Activated naive CD4-positive, alpha-beta T cell treated with anti-CD3 and anti-CD28 coated beads, Interleukin-2, amount 50 U/mL, for 72 hours (primary cell): ENCODE measurements at regions not wholly inside any gene's neighbourhood (a gene's known extent, or its start where the extent isn't known, plus 50 kb on each side); places are given as distances from the start of the nearest gene placed in this dataset.
"Not testable (repeated sequence)": the region's sequence is repeated elsewhere in the genome, so short reads cannot be mapped to it uniquely, and the experiment has no call there.

Experiments
- ATAC-seq, 2 donors: fragments of 150-1000 bp; cut with Tn5 transposase; 2 replicates each; pipeline ENCODE4 v1.10.0; 2021; ENCODE audit warnings: mild to moderate bottlenecking in 2 of 2, moderate library complexity in 2 of 2
- DNase-seq, 2 donors: peaks; one replicate each; pipeline ENCODE4 v3.0.0; 2021 to 2022; ENCODE audit warnings: low spot score in 2 of 2
- H3K27ac Mint-ChIP-seq, 2 donors: one replicate each; pipeline ENCODE4 v1.8.0; 2022; ENCODE audit warnings: mild to moderate bottlenecking in 2 of 2, mixed read lengths in 2 of 2
- H3K36me3 Mint-ChIP-seq, 2 donors: one replicate each; pipeline ENCODE4 v1.8.0; 2022; ENCODE audit warnings: mixed read lengths in 2 of 2
- H3K9me3 Mint-ChIP-seq, 2 donors: one replicate each; pipeline ENCODE4 v1.8.0; 2022; ENCODE audit warnings: mixed read lengths in 2 of 2

- no peak for DNase-seq
- H3K36me3 Mint-ChIP-seq = no peaks in the 10 kb centered on the region
- no peak overlapping the region for H3K27ac Mint-ChIP-seq
- ATAC-seq = no peak
- H3K9me3 Mint-ChIP-seq = no peaks in the 10 kb centered on the region
These were observed 904.3 kb downstream of the DIAPH3 start for GRCh38 chr13:59259165-59260000.

- no peak for ATAC-seq
- H3K9me3 Mint-ChIP-seq = peaks cover 0 to 3% of the 10 kb centered on the region in 2 donors
- DNase-seq = no peak
- H3K27ac Mint-ChIP-seq = no peak overlapping the region
- no peaks in the 10 kb centered on the region for H3K36me3 Mint-ChIP-seq
These were observed 901.7 kb downstream of the DIAPH3 start for GRCh38 chr13:59261928-59262488.

- no peak overlapping the region for H3K27ac Mint-ChIP-seq
- H3K9me3 Mint-ChIP-seq = peaks cover 0 to 3% of the 10 kb centered on the region in 2 donors
- no peaks in the 10 kb centered on the region for H3K36me3 Mint-ChIP-seq
- DNase-seq (no peak), ATAC-seq (no peak)
These were observed 900.2 kb downstream of the DIAPH3 start for GRCh38 chr13:59263531-59263930.

GRCh38 chr13:59266478-59267063, 897.2 kb downstream of the DIAPH3 start:
- peaks cover 0 to 3% of the 10 kb centered on the region in 2 donors for H3K9me3 Mint-ChIP-seq

GRCh38 chr13:59269476-59269875, 894.3 kb downstream of the DIAPH3 start:
- no peak overlapping the region for H3K27ac Mint-ChIP-seq
- no peaks in the 10 kb centered on the region for H3K36me3 Mint-ChIP-seq
- DNase-seq (no peak), ATAC-seq (no peak)
- H3K9me3 Mint-ChIP-seq = peaks cover 0 to 3% of the 10 kb centered on the region in 2 donors

More at GRCh38 chr13:59266478-59267063, 897.2 kb downstream of the DIAPH3 start:
- Mint-ChIP-seq H3K27ac (no peak overlapping the region), H3K36me3 (no peaks in the 10 kb centered on the region)
- no peak for DNase-seq
- ATAC-seq = no peak

- H3K9me3 Mint-ChIP-seq = peaks cover 0 to 2% of the 10 kb centered on the region in 2 donors
- no peak overlapping the region for H3K27ac Mint-ChIP-seq
- H3K36me3 Mint-ChIP-seq = no peaks in the 10 kb centered on the region
- no peak for DNase-seq
- ATAC-seq = no peak
These were observed 893.4 kb downstream of the DIAPH3 start for GRCh38 chr13:59270327-59270726.

GRCh38 chr13:59274958-59275727, 888.6 kb downstream of the DIAPH3 start:
- Mint-ChIP-seq H3K36me3 (no peaks in the 10 kb centered on the region), H3K9me3 (peaks cover 0 to 3% of the 10 kb centered on the region in 2 donors), H3K27ac (no peak overlapping the region)
- ATAC-seq = no peak
- DNase-seq = no peak

- no peak for DNase-seq
- ATAC-seq = no peak
- Mint-ChIP-seq H3K9me3 (peaks cover 0 to 3% of the 10 kb centered on the region in 2 donors), H3K27ac (no peak overlapping the region), H3K36me3 (no peaks in the 10 kb centered on the region)
These were observed 887.3 kb downstream of the DIAPH3 start for GRCh38 chr13:59276436-59276835.

GRCh38 chr13:59277106-59277505, 886.6 kb downstream of the DIAPH3 start:
- DNase-seq (no peak), ATAC-seq (no peak)
- Mint-ChIP-seq H3K36me3 (no peaks in the 10 kb centered on the region), H3K27ac (no peak overlapping the region), H3K9me3 (peaks cover 0 to 3% of the 10 kb centered on the region in 2 donors)

- no peak for ATAC-seq
- no peak overlapping the region for H3K27ac Mint-ChIP-seq
- H3K9me3 Mint-ChIP-seq = peaks cover 0 to 3% of the 10 kb centered on the region in 2 donors
- no peak for DNase-seq
- no peaks in the 10 kb centered on the region for H3K36me3 Mint-ChIP-seq
These were observed 884.7 kb downstream of the DIAPH3 start for GRCh38 chr13:59279028-59279427.

- ATAC-seq = no peak
- Mint-ChIP-seq H3K9me3 (peaks cover 0 to 3% of the 10 kb centered on the region in 2 donors), H3K27ac (no peak overlapping the region), H3K36me3 (no peaks in the 10 kb centered on the region)
- DNase-seq = no peak
These were observed 884.2 kb downstream of the DIAPH3 start for GRCh38 chr13:59279576-59279975.

GRCh38 chr13:59280297-59280696, 883.4 kb downstream of the DIAPH3 start:
- no peak overlapping the region for H3K27ac Mint-ChIP-seq
- ATAC-seq (no peak), DNase-seq (no peak)
- no peaks in the 10 kb centered on the region for H3K36me3 Mint-ChIP-seq
- peaks cover 0 to 3% of the 10 kb centered on the region in 2 donors for H3K9me3 Mint-ChIP-seq

- ATAC-seq = no peak
- no peak for DNase-seq
- Mint-ChIP-seq H3K27ac (no peak overlapping the region), H3K36me3 (no peaks in the 10 kb centered on the region), H3K9me3 (no peaks in the 10 kb centered on the region)
These were observed 882.3 kb downstream of the DIAPH3 start for GRCh38 chr13:59281453-59281852.

- H3K27ac Mint-ChIP-seq, DNase-seq, ATAC-seq: not testable (repeated sequence)
- peaks cover 19% of the 10 kb centered on the region in 2 donors for H3K9me3 Mint-ChIP-seq
- peaks cover 0 to 11% of the 10 kb centered on the region in 2 donors for H3K36me3 Mint-ChIP-seq
These were observed 871.5 kb downstream of the DIAPH3 start for GRCh38 chr13:59292240-59292639.

- DNase-seq (no peak), ATAC-seq (no peak)
- no peak overlapping the region for H3K27ac Mint-ChIP-seq
- peaks cover 1 to 16% of the 10 kb centered on the region in 2 donors for H3K9me3 Mint-ChIP-seq
- H3K36me3 Mint-ChIP-seq = peaks cover 0 to under 1% of the 10 kb centered on the region in 2 donors
These were observed 864.1 kb downstream of the DIAPH3 start for GRCh38 chr13:59299584-59299983.

GRCh38 chr13:59300355-59301173, 863.2 kb downstream of the DIAPH3 start:
- ATAC-seq = no peak
- Mint-ChIP-seq H3K9me3 (peaks cover 0 to 10% of the 10 kb centered on the region in 2 donors), H3K36me3 (no peaks in the 10 kb centered on the region), H3K27ac (no peak overlapping the region)
- no peak for DNase-seq
